Astrocyte (in vitro differentiated cells and primary cell): ENCODE measurements at regions not wholly inside any gene's neighbourhood (a gene's known extent, or its start where the extent isn't known, plus 50 kb on each side); places are given as distances from the start of the nearest gene placed in this dataset.

ENCODE experiments used
- DNase-seq: peaks from one replicate; pipeline ENCODE4 v3.0.0-alpha.2; 2010; ENCODE audit warnings: low read depth
- FAIRE-seq: peaks from 2 replicates; lab custom pipeline; 2011; peaks lifted over from hg19 to GRCh38; lab: Jason Lieb, UNC
- H2AFZ ChIP-seq: 2 replicates; pipeline ENCODE4 v1.6.0; 2012; ENCODE audit warnings: low read depth, low read length, inconsistent platforms
- H3K27ac ChIP-seq: 2 replicates; pipeline ENCODE4 v1.5.1; 2011; ENCODE audit warnings: low read depth, low read length, inconsistent platforms
- H3K27me3 ChIP-seq: 2 replicates; pipeline ENCODE4 v1.6.0; 2011; ENCODE audit warnings: low read length, inconsistent platforms; ENCODE audit not compliant: insufficient read depth
- H3K36me3 ChIP-seq: 2 replicates; pipeline ENCODE4 v1.5.1; 2011; ENCODE audit warnings: low read length, inconsistent platforms; ENCODE audit not compliant: insufficient read depth
- H3K4me1 ChIP-seq: 2 replicates; pipeline ENCODE4 v1.5.1; 2011; ENCODE audit warnings: low read length, inconsistent platforms; ENCODE audit not compliant: insufficient read depth
- H3K4me2 ChIP-seq: 2 replicates; pipeline ENCODE4 v1.6.0; 2012; ENCODE audit warnings: low read length, inconsistent platforms
- H3K4me3 ChIP-seq: 2 replicates; pipeline ENCODE4 v1.5.1; 2011; ENCODE audit warnings: low read depth, mild to moderate bottlenecking, low read length, inconsistent platforms; ENCODE audit not compliant: insufficient read depth
- H3K79me2 ChIP-seq: 2 replicates; pipeline ENCODE4 v1.6.0; 2012; ENCODE audit warnings: mild to moderate bottlenecking, low read length, inconsistent platforms; ENCODE audit not compliant: insufficient read depth
- H3K9ac ChIP-seq: 2 replicates; pipeline ENCODE4 v1.6.0; 2012; ENCODE audit warnings: mild to moderate bottlenecking, low read length, inconsistent platforms
- H3K9me3 ChIP-seq: 2 replicates; pipeline ENCODE4 v1.5.1; 2012; ENCODE audit warnings: low read depth, mild to moderate bottlenecking, low read length, inconsistent platforms; ENCODE audit not compliant: insufficient read depth
- H4K20me1 ChIP-seq: 2 replicates; pipeline ENCODE4 v1.6.0; 2012; ENCODE audit warnings: low read length, inconsistent platforms; ENCODE audit not compliant: insufficient read depth
- H3K27ac Mint-ChIP-seq: one replicate; pipeline ENCODE4 v1.8.0; 2021; ENCODE audit warnings: mild to moderate bottlenecking, mixed read lengths; ENCODE audit not compliant: unreplicated experiment
- H3K27me3 Mint-ChIP-seq: one replicate; pipeline ENCODE4 v1.8.0; 2021; ENCODE audit warnings: low read depth, mixed read lengths; ENCODE audit not compliant: unreplicated experiment
- H3K36me3 Mint-ChIP-seq: one replicate; pipeline ENCODE4 v1.8.0; 2021; ENCODE audit warnings: low read depth, mixed read lengths; ENCODE audit not compliant: unreplicated experiment
- H3K4me1 Mint-ChIP-seq: one replicate; pipeline ENCODE4 v1.8.0; 2021; ENCODE audit warnings: low read depth, mixed read lengths; ENCODE audit not compliant: unreplicated experiment
- H3K4me3 Mint-ChIP-seq: one replicate; pipeline ENCODE4 v1.8.0; 2021; ENCODE audit warnings: mild to moderate bottlenecking, moderate library complexity, mixed read lengths; ENCODE audit not compliant: unreplicated experiment
- H3K9me3 Mint-ChIP-seq: one replicate; pipeline ENCODE4 v1.8.0; 2021; ENCODE audit warnings: mild to moderate bottlenecking, mixed read lengths; ENCODE audit not compliant: unreplicated experiment
- EZH2 ChIP-seq: IDR thresholded peaks from 2 replicates; pipeline ENCODE4 v1.6.1; 2012; ENCODE audit warnings: mild to moderate bottlenecking, low read length, inconsistent platforms; ENCODE audit not compliant: insufficient read depth
- TF ChIP-seq, protein P1 (sequence below): IDR thresholded peaks from 2 replicates; pipeline ENCODE4 v1.5.1; 2011; ENCODE audit warnings: low read depth, mild to moderate bottlenecking, inconsistent platforms, low read length, moderate library complexity; ENCODE audit not compliant: insufficient read depth

DNA sequence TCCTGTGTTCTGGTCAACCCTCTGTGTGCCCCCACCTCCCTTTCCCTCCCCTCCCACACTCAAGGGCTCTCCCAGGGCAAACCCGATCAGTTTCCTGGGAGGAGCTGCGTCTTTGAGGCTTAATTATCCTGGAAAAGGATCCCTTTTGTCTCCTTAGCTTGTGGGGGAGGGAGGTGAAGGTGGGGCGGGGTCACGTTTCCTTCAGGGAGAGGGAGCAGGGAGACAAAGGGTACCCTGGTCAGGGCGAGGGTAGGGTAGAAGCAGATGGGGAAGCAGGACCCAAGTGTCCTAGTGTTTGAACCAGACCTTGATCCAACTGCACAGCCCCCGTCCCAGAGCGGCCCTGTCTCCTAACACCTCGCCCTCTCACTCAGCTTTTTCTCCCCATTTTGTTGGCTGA lies 90.1 kb downstream of the HIF1AN start:
- DNase-seq, result no peak
- H2AFZ ChIP-seq, result no peak overlapping the region
- H3K4me3 Mint-ChIP-seq, result no peak overlapping the region

DNA sequence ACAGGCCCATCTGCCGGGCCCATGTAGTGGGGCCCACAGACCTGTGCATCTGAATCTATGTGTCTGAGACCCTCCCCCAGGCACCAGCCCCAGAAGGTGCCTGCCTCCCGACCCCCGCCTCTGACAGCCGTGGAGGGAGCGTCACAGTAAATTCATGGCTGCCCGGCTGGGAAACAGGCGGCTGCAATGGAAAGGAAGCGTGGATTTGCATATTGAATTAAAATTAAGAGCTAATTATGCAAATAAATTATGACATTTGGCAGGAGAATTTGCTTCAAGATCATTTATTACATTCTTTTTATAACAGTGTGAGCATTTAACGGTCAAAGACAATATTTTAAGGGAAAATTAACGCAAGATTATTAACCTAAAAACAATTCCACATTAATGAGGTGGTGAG lies 92.3 kb downstream of the HIF1AN start:
- FAIRE-seq (no peak), DNase-seq (no peak)
- H3K4me2 ChIP-seq, result no peak overlapping the region
- H3K4me3 ChIP-seq, result no peak overlapping the region
- Mint-ChIP-seq H3K36me3 (no peaks in the 10 kb centered on the region), H3K4me3 (no peak overlapping the region), H3K27ac (no peak overlapping the region), H3K9me3 (no peaks in the 10 kb centered on the region), H3K27me3 (peaks cover 33% of the 10 kb centered on the region), H3K4me1 (peaks cover 2% of the 10 kb centered on the region)
- no peak overlapping the region for H3K9ac ChIP-seq
- TF ChIP-seq EZH2, result no peak
- TF ChIP-seq, protein P1, sequence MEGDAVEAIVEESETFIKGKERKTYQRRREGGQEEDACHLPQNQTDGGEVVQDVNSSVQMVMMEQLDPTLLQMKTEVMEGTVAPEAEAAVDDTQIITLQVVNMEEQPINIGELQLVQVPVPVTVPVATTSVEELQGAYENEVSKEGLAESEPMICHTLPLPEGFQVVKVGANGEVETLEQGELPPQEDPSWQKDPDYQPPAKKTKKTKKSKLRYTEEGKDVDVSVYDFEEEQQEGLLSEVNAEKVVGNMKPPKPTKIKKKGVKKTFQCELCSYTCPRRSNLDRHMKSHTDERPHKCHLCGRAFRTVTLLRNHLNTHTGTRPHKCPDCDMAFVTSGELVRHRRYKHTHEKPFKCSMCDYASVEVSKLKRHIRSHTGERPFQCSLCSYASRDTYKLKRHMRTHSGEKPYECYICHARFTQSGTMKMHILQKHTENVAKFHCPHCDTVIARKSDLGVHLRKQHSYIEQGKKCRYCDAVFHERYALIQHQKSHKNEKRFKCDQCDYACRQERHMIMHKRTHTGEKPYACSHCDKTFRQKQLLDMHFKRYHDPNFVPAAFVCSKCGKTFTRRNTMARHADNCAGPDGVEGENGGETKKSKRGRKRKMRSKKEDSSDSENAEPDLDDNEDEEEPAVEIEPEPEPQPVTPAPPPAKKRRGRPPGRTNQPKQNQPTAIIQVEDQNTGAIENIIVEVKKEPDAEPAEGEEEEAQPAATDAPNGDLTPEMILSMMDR, result no peak
- H3K9me3 ChIP-seq, result no peaks in the 10 kb centered on the region
- H3K27me3 ChIP-seq, result peaks cover 38% of the 10 kb centered on the region
- H3K4me1 ChIP-seq, result no peaks in the 10 kb centered on the region
- no peaks in the 10 kb centered on the region for H3K36me3 ChIP-seq
- H4K20me1 ChIP-seq, result no peaks in the 10 kb centered on the region
- H3K27ac ChIP-seq, result no peak overlapping the region
- H3K79me2 ChIP-seq, result no peaks in the 10 kb centered on the region
- H2AFZ ChIP-seq, result no peak overlapping the region

More for the DNA sequence above, 90.1 kb downstream of the HIF1AN start:
- Histone ChIP-seq H3K27ac (no peak overlapping the region), H3K79me2 (no peaks in the 10 kb centered on the region), H3K4me3 (no peak overlapping the region), H3K27me3 (peaks cover 41% of the 10 kb centered on the region), H3K4me1 (no peaks in the 10 kb centered on the region), H3K9ac (no peak overlapping the region), H3K9me3 (no peaks in the 10 kb centered on the region), H3K4me2 (no peak overlapping the region), H4K20me1 (no peaks in the 10 kb centered on the region), H3K36me3 (no peaks in the 10 kb centered on the region)
- TF ChIP-seq, protein P1, result no peak
- TF ChIP-seq EZH2, result no peak
- Mint-ChIP-seq H3K36me3 (no peaks in the 10 kb centered on the region), H3K27ac (no peak overlapping the region), H3K9me3 (no peaks in the 10 kb centered on the region), H3K4me1 (peaks cover 2% of the 10 kb centered on the region), H3K27me3 (peaks cover 30% of the 10 kb centered on the region)
- no peak for FAIRE-seq

DNA sequence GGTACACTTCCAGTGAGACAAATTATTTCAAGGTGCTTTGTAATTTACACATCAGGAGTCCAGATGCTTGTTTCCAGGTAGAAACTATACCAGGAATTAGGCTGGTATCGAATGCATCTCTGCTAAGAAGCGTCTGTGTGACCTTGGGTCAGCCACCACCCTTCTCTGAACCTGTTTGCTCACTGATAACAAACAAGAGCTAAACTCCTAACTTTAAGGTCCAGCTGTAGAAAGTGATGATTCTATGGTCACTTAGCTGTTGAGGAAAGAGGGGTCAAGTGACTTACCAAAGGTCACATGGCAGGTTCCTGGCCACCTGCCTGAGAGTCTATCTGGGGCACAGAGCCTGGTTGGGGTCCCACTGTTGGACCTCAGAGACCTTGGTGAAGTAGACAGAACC lies 95.4 kb downstream of the HIF1AN start:
- Mint-ChIP-seq H3K9me3 (no peaks in the 10 kb centered on the region), H3K4me3 (no peak overlapping the region), H3K4me1 (no peaks in the 10 kb centered on the region), H3K36me3 (no peaks in the 10 kb centered on the region), H3K27me3 (peaks cover 40% of the 10 kb centered on the region), H3K27ac (no peak overlapping the region)
- TF ChIP-seq, protein P1, result no peak
- TF ChIP-seq EZH2, result no peak
- no peak overlapping the region for H3K4me3 ChIP-seq
- no peaks in the 10 kb centered on the region for H3K36me3 ChIP-seq
- H4K20me1 ChIP-seq, result no peaks in the 10 kb centered on the region
- no peaks in the 10 kb centered on the region for H3K79me2 ChIP-seq
- H3K27me3 ChIP-seq, result peaks cover 25% of the 10 kb centered on the region
- no peaks in the 10 kb centered on the region for H3K9me3 ChIP-seq
- no peak overlapping the region for H2AFZ ChIP-seq
- FAIRE-seq, result no peak
- no peaks in the 10 kb centered on the region for H3K4me1 ChIP-seq
- no peak for DNase-seq
- no peak overlapping the region for H3K27ac ChIP-seq
- H3K9ac ChIP-seq, result no peak overlapping the region
- H3K4me2 ChIP-seq, result no peak overlapping the region
